Hematopoietic multipotent progenitor cell treated with erythropoietin and hydrocortisone succinate and interleukin-3 and kit ligand, for 15 days (in vitro differentiated cells): ENCODE measurements at regions not wholly inside any gene's neighbourhood (a gene's known extent, or its start where the extent isn't known, plus 50 kb on each side); places are given as distances from the start of the nearest gene placed in this dataset.

Experiments used
- DNase-seq: peaks from one replicate; pipeline ENCODE4 v3.0.0-alpha.2; 2015; ENCODE audit warnings: low spot score

- DNase-seq, result no peak
Observed at GRCh38 chr4:112895811-112896608, 153.4 kb upstream of the ANK2 start.

- no peak for DNase-seq
Observed at GRCh38 chr4:112896609-112897190, 152.8 kb upstream of the ANK2 start.

GRCh38 chr4:112897543-112897942, 151.9 kb upstream of the ANK2 start:
- no peak for DNase-seq

- no peak for DNase-seq
Observed at GRCh38 chr4:112898357-112899141, 150.9 kb upstream of the ANK2 start.

- no peak for DNase-seq
Observed at GRCh38 chr4:112900416-112900815, 149.0 kb upstream of the ANK2 start.

- no peak for DNase-seq
Observed at GRCh38 chr4:112901962-112902411, 147.5 kb upstream of the ANK2 start.

GRCh38 chr4:112905728-112906127, 143.7 kb upstream of the ANK2 start:
- no peak for DNase-seq

GRCh38 chr4:112908511-112908910, 140.9 kb upstream of the ANK2 start:
- no peak for DNase-seq

GRCh38 chr4:112910109-112910736, 139.2 kb upstream of the ANK2 start:
- DNase-seq, result no peak

GRCh38 chr4:112916868-112917267, 132.6 kb upstream of the ANK2 start:
- no peak for DNase-seq

- no peak for DNase-seq
Observed at GRCh38 chr4:112923516-112923915, 125.9 kb upstream of the ANK2 start.

GRCh38 chr4:112926819-112927218, 122.6 kb upstream of the ANK2 start:
- DNase-seq, result no peak

- DNase-seq, result no peak
Observed at GRCh38 chr4:112927544-112927943, 121.9 kb upstream of the ANK2 start.

GRCh38 chr4:112931001-112931400, 118.5 kb upstream of the ANK2 start:
- no peak for DNase-seq

- DNase-seq, result no peak
Observed at GRCh38 chr4:112933790-112934189, 115.7 kb upstream of the ANK2 start.

- no peak for DNase-seq
Observed at GRCh38 chr4:112938461-112939058, 110.9 kb upstream of the ANK2 start.

GRCh38 chr4:112939901-112940300, 109.6 kb upstream of the ANK2 start:
- DNase-seq, result no peak

GRCh38 chr4:112940336-112940735, 109.1 kb upstream of the ANK2 start:
- no peak for DNase-seq

- no peak for DNase-seq
Observed at GRCh38 chr4:112942077-112942476, 107.4 kb upstream of the ANK2 start.

GRCh38 chr4:112942997-112943396, 106.5 kb upstream of the ANK2 start:
- no peak for DNase-seq

GRCh38 chr4:112944006-112944405, 105.4 kb upstream of the ANK2 start:
- no peak for DNase-seq

GRCh38 chr4:112946127-112946526, 103.3 kb upstream of the ANK2 start:
- no peak for DNase-seq
